ENCODE measurements at regions not wholly inside any gene's neighbourhood (a gene's known extent, or its start where the extent isn't known, plus 50 kb on each side); places are given as distances from the start of the nearest gene placed in this dataset.

GRCh38 chr22:48872271-48873190 lies 955.1 kb downstream of the BRD1 start:
- TF ChIP-seq, protein P1, sequence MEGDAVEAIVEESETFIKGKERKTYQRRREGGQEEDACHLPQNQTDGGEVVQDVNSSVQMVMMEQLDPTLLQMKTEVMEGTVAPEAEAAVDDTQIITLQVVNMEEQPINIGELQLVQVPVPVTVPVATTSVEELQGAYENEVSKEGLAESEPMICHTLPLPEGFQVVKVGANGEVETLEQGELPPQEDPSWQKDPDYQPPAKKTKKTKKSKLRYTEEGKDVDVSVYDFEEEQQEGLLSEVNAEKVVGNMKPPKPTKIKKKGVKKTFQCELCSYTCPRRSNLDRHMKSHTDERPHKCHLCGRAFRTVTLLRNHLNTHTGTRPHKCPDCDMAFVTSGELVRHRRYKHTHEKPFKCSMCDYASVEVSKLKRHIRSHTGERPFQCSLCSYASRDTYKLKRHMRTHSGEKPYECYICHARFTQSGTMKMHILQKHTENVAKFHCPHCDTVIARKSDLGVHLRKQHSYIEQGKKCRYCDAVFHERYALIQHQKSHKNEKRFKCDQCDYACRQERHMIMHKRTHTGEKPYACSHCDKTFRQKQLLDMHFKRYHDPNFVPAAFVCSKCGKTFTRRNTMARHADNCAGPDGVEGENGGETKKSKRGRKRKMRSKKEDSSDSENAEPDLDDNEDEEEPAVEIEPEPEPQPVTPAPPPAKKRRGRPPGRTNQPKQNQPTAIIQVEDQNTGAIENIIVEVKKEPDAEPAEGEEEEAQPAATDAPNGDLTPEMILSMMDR (IDR thresholded peaks at IDR 0.05) = no peak
- TF ChIP-seq POLR2A (IDR thresholded peaks at IDR 0.05) = no peak
- no peak for TF ChIP-seq EP300 (IDR thresholded peaks at IDR 0.05)
